ENCODE measurements at regions not wholly inside any gene's neighbourhood (a gene's known extent, or its start where the extent isn't known, plus 50 kb on each side); places are given as distances from the start of the nearest gene placed in this dataset.

GRCh38 chr3:161690299-161690620, 193.7 kb downstream of the OTOL1 start:
- in situ Hi-C loops (cut with HindIII; ENCODE audit: extremely low pct_ligation_motif_present, low pct_unique_long_range_greater_than_20kb) = no loop called here
- 0% methylated on average over 3 of the region's 3 CpGs for WGBS (ENCODE audit: low lambda C conversion rate)
- H3K9ac ChIP-seq (ENCODE audit: insufficient read depth, low read depth, low read length) = no peak overlapping the region
- ChIA-PET POLR2A (no interaction called here), CTCF (ENCODE audit: low intra/inter-chr PET ratio, low total read pairs) (no interaction called here)
- no peak overlapping the region for H3K4me2 ChIP-seq (ENCODE audit: low read depth, low read length)
- no peaks in the 10 kb centered on the region for H3K27me3 ChIP-seq (ENCODE audit: control insufficient read depth in 1 of 2, insufficient read depth in 2 of 2, low read length in 2 of 2)
- H4K20me1 ChIP-seq (ENCODE audit: insufficient read depth, low read length) = no peaks in the 10 kb centered on the region
- no peaks in the 10 kb centered on the region for H3K9me3 ChIP-seq (ENCODE audit: low read length)
- no peak for DNase-seq (ENCODE audit: low spot score)
- no peaks in the 10 kb centered on the region for H3K4me1 ChIP-seq (ENCODE audit: insufficient read depth, low read length)
- no peaks in the 10 kb centered on the region for H3K79me2 ChIP-seq (ENCODE audit: insufficient read depth, low read length)
- H2AFZ ChIP-seq (ENCODE audit: low read length) = no peak overlapping the region
- ATAC-seq = no peak
- TF ChIP-seq BRF2 (CRISPR knock-in tag; IDR thresholded peaks at IDR 0.05) (no peak), ZNF468 (CRISPR knock-in tag; IDR thresholded peaks at IDR 0.05) (no peak), HOXA9 (CRISPR knock-in tag; IDR thresholded peaks at IDR 0.05; ENCODE audit: borderline replicate concordance) (no peak)
- intact Hi-C loops (cut with micrococcal nuclease; ENCODE audit: unreplicated experiment) = no loop called here
- no peak overlapping the region for H3K4me3 ChIP-seq (replicated peaks in 1 of 3; ENCODE audit: insufficient read depth in 1 of 3, low read depth in 2 of 3, low read length in 3 of 3)
- H3K27ac ChIP-seq (ENCODE audit: extremely low read length, insufficient read depth, low read length) = no peak overlapping the region
- no peaks in the 10 kb centered on the region for H3K36me3 ChIP-seq (replicated peaks in 1 of 2; ENCODE audit: control insufficient read depth in 1 of 2, insufficient read depth in 2 of 2, low read length in 2 of 2)
- no TSS peak for BruUV-seq (replicated peaks)
- no peak for FAIRE-seq

GRCh38 chr3:161691677-161692076, 195.1 kb downstream of the OTOL1 start:
- Histone ChIP-seq H3K27ac (ENCODE audit: extremely low read length, insufficient read depth, low read length) (no peak overlapping the region), H2AFZ (ENCODE audit: low read length) (no peak overlapping the region), H3K4me1 (ENCODE audit: insufficient read depth, low read length) (no peaks in the 10 kb centered on the region), H3K4me3 (replicated peaks in 1 of 3; ENCODE audit: insufficient read depth in 1 of 3, low read depth in 2 of 3, low read length in 3 of 3) (no peak overlapping the region), H3K9me3 (ENCODE audit: low read length) (no peaks in the 10 kb centered on the region), H3K79me2 (ENCODE audit: insufficient read depth, low read length) (no peaks in the 10 kb centered on the region), H3K27me3 (ENCODE audit: control insufficient read depth in 1 of 2, insufficient read depth in 2 of 2, low read length in 2 of 2) (no peaks in the 10 kb centered on the region), H3K4me2 (ENCODE audit: low read depth, low read length) (no peak overlapping the region), H3K36me3 (replicated peaks in 1 of 2; ENCODE audit: control insufficient read depth in 1 of 2, insufficient read depth in 2 of 2, low read length in 2 of 2) (no peaks in the 10 kb centered on the region), H3K9ac (ENCODE audit: insufficient read depth, low read depth, low read length) (no peak overlapping the region), H4K20me1 (ENCODE audit: insufficient read depth, low read length) (no peaks in the 10 kb centered on the region)
- TF ChIP-seq SIN3B (IDR thresholded peaks at IDR 0.05; ENCODE audit: low read length) = no peak
- TF ChIP-seq POLR2AphosphoS2 (IDR thresholded peaks at IDR 0.05; ENCODE audit: low read depth, low read length) = no peak
- TF ChIP-seq FOXO1 (CRISPR knock-in tag; IDR thresholded peaks at IDR 0.05) = no peak
- TF ChIP-seq TCF7L2 (IDR thresholded peaks at IDR 0.05; ENCODE audit: low read depth, low read length) = no peak
- TF ChIP-seq ZNF34 (CRISPR knock-in tag; IDR thresholded peaks at IDR 0.05; ENCODE audit: borderline replicate concordance) = no peak
- TF ChIP-seq ZFP41 (CRISPR knock-in tag; IDR thresholded peaks at IDR 0.05; ENCODE audit: borderline replicate concordance) = no peak
- DNase-seq (ENCODE audit: low spot score) = no peak
- 7% methylated on average over 1 of the region's 1 CpG for WGBS (ENCODE audit: low lambda C conversion rate)
- ATAC-seq = no peak
- in situ Hi-C loops (cut with HindIII; ENCODE audit: extremely low pct_ligation_motif_present, low pct_unique_long_range_greater_than_20kb) (no loop called here), intact Hi-C loops (cut with micrococcal nuclease; ENCODE audit: unreplicated experiment) (no loop called here)
- no TSS peak for BruUV-seq (replicated peaks)
- ChIA-PET CTCF (ENCODE audit: low intra/inter-chr PET ratio, low total read pairs) (no interaction called here), POLR2A (no interaction called here)
- FAIRE-seq = no peak

Measured in HepG2 (cell line).